Gastroesophageal sphincter (tissue), 4 donors: ENCODE measurements at regions not wholly inside any gene's neighbourhood (a gene's known extent, or its start where the extent isn't known, plus 50 kb on each side); places are given as distances from the start of the nearest gene placed in this dataset.
"Not testable (repeated sequence)": the region's sequence is repeated elsewhere in the genome, so short reads cannot be mapped to it uniquely, and the experiment has no call there.

Source experiments
- ATAC-seq: fragments of 150-250 bp; one replicate; pipeline ENCODE4 v1.9.1; 2016; ENCODE audit warnings: mild to moderate bottlenecking, moderate library complexity
- H3K27ac ChIP-seq, 4 donors: fragments of 200-600 bp; sonication (generic) in 3 of 4; 1 replicate in 3 of 4; 2 replicates in 1 of 4; pipeline ENCODE4 v1.5.1; 2016 to 2019
- H3K27me3 ChIP-seq: fragments of 200-600 bp; sonication (generic); one replicate; pipeline ENCODE4 v1.5.1; 2019
- H3K36me3 ChIP-seq, 2 donors: fragments of 200-600 bp; sonication (generic); one replicate each; pipeline ENCODE4 v1.5.1; 2019; ENCODE audit warnings: control low read depth in 1 of 2
- H3K4me1 ChIP-seq, 3 donors: fragments of 200-600 bp; sonication (generic); 1 replicate in 2 of 3; 2 replicates in 1 of 3; pipeline ENCODE4 v1.5.1; 2016 to 2019; ENCODE audit warnings: control low read depth in 2 of 3
- H3K4me3 ChIP-seq, 2 donors: fragments of 200-600 bp; sonication (generic); one replicate each; pipeline ENCODE4 v1.5.1; 2019; ENCODE audit warnings: mild to moderate bottlenecking in 1 of 2, moderate library complexity in 1 of 2
- H3K9me3 ChIP-seq, 3 donors: fragments of 200-600 bp; sonication (generic); one replicate each; pipeline ENCODE4 v1.5.1; 2017 to 2019; ENCODE audit warnings: control low read depth in 2 of 3
- CTCF ChIP-seq, 4 experiments: fragments of 200-600 bp in 2 of 4; fragments of 450-650 bp in 2 of 4; sonication (generic) in 1 of 4; IDR thresholded peaks; one replicate each; pipeline ENCODE4 v1.5.1; 2017 to 2019; ENCODE audit warnings: antibody characterized with exemption in 4 of 4, mild to moderate bottlenecking in 2 of 4, moderate library complexity in 2 of 4
- EP300 ChIP-seq: sonication (generic); formaldehyde crosslinking; IDR thresholded peaks from one replicate; pipeline ENCODE4 v1.6.1; 2017; ENCODE audit warnings: antibody characterized with exemption, mild to moderate bottlenecking
- POLR2A ChIP-seq, 2 donors: fragments of 450-650 bp; IDR thresholded peaks; one replicate each; pipeline ENCODE4 v1.6.1; 2017; ENCODE audit warnings: antibody characterized with exemption in 2 of 2, mild to moderate bottlenecking in 2 of 2, moderate library complexity in 1 of 2
- POLR2AphosphoS5 ChIP-seq: sonication (generic); formaldehyde crosslinking; IDR thresholded peaks from one replicate; pipeline ENCODE4 v1.6.1; 2017; ENCODE audit warnings: antibody characterized with exemption
- WGBS, 2 donors: methylation state at CpG; one replicate each; pipeline ENCODE4 v1.1.5; 2018; ENCODE audit warnings: low coverage in 1 of 2; 5-methylcytosine and 5-hydroxymethylcytosine counted together

GRCh38 chrX:77299549-77299948 is 147.6 kb upstream of the FGF16 start:
- Histone ChIP-seq H3K36me3 (no peaks in the 10 kb centered on the region), H3K27ac (no peak overlapping the region), H3K27me3 (no peaks in the 10 kb centered on the region), H3K4me3 (no peak overlapping the region), H3K4me1 (no peaks in the 10 kb centered on the region), H3K9me3 (peaks cover 0 to under 1% (median 0%) of the 10 kb centered on the region in 3 donors)
- no peak for ATAC-seq
- WGBS, 2 donors = 71 to 83% methylated on average over 2 to 4 of the region's 6 CpGs
- no peak for TF ChIP-seq CTCF (IDR thresholded peaks at IDR 0.05)
- no peak for TF ChIP-seq POLR2AphosphoS5
- TF ChIP-seq POLR2A (IDR thresholded peaks at IDR 0.05) = no peak
- TF ChIP-seq EP300 = no peak

- H3K9me3 ChIP-seq = no peaks in the 10 kb centered on the region
- no peaks in the 10 kb centered on the region for H3K27me3 ChIP-seq
- H3K27ac ChIP-seq = no peak overlapping the region
- WGBS, 2 donors = 0 to 67% methylated on average over 1 of the region's 1 CpG
- no peak overlapping the region for H3K4me3 ChIP-seq
- H3K36me3 ChIP-seq = no peaks in the 10 kb centered on the region
- H3K4me1 ChIP-seq = no peaks in the 10 kb centered on the region
- ATAC-seq = no peak
- no peak for TF ChIP-seq POLR2A (IDR thresholded peaks at IDR 0.05)
- TF ChIP-seq CTCF (IDR thresholded peaks at IDR 0.05) = no peak
- no peak for TF ChIP-seq POLR2AphosphoS5
- no peak for TF ChIP-seq EP300
These were observed 105.2 kb upstream of the FGF16 start for GRCh38 chrX:77342004-77342403.

- ATAC-seq = no peak
- no peaks in the 10 kb centered on the region for H3K9me3 ChIP-seq
- no peak overlapping the region for H3K27ac ChIP-seq
- H3K4me3 ChIP-seq = no peak overlapping the region
- H3K4me1 ChIP-seq = no peaks in the 10 kb centered on the region
- no peak for TF ChIP-seq POLR2AphosphoS5
- TF ChIP-seq EP300 = no peak
- no peak for TF ChIP-seq CTCF (IDR thresholded peaks at IDR 0.05)
- no peak for TF ChIP-seq POLR2A (IDR thresholded peaks at IDR 0.05)
- H3K36me3 ChIP-seq = no peaks in the 10 kb centered on the region
- no peaks in the 10 kb centered on the region for H3K27me3 ChIP-seq
- 60 to 86% methylated on average over 1 of the region's 1 CpG for WGBS, 2 donors
These were observed 100.3 kb upstream of the FGF16 start for GRCh38 chrX:77346859-77347258.

DNA sequence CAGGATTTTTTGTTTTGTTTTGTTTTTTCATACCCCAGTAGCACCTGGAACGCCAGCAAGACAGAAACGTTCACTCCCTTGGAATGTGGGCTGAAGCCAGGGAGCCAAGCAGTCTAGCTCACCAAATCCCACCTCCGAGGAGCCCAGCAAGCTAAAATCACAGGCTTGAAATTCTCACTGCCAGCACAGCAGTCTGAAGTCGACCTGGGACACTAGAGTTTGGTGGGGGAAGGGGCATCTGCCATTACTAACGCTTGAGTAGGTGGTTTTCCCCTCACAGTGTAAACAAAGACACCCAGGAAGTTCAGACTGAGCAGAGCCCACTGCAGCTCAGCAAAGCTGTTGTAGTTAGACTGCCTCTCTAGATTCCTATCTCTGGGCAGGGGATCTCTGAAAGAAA is 99.6 kb upstream of the FGF16 start:
- H3K4me1 ChIP-seq = no peaks in the 10 kb centered on the region
- no peak for ATAC-seq
- H3K27ac ChIP-seq = no peak overlapping the region
- no peaks in the 10 kb centered on the region for H3K27me3 ChIP-seq
- H3K9me3 ChIP-seq = no peaks in the 10 kb centered on the region
- no peaks in the 10 kb centered on the region for H3K36me3 ChIP-seq
- H3K4me3 ChIP-seq = no peak overlapping the region
- WGBS, 2 donors = 10% methylated on average over 2 of the region's 5 CpGs; no CpG with 5 or more reads in 1 of the 2 donors
- TF ChIP-seq POLR2A (IDR thresholded peaks at IDR 0.05) (no peak), EP300 (no peak), CTCF (IDR thresholded peaks at IDR 0.05) (no peak), POLR2AphosphoS5 (no peak)

DNA sequence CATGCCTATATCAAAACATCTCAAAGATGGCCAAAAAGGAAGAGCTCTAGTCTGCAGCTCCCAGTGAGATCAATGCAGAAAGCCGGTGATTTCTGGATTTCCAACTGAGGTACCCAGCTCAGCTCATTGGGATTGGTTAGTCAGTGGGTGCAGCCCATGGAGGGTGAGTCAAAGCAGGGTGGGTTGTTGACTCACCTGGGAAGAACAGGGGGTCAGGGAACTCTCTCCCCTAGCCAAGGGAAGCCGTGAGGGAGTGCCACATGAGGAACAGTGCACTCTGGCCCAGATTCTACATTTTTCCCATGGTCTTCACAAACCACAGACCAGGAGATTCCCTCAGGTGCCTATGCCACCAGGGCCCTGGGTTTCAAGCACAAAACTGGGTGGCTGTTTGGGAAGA is 57.3 kb upstream of the FGF16 start:
- 80% methylated on average over 2 of the region's 2 CpGs; no CpG with 5 or more reads in 1 of the 2 donors for WGBS, 2 donors
- no peak overlapping the region for H3K27ac ChIP-seq
- H3K9me3 ChIP-seq = no peaks in the 10 kb centered on the region
- no peaks in the 10 kb centered on the region for H3K36me3 ChIP-seq
- no peak for ATAC-seq
- H3K27me3 ChIP-seq = no peaks in the 10 kb centered on the region
- H3K4me1 ChIP-seq = no peaks in the 10 kb centered on the region
- no peak for TF ChIP-seq CTCF (IDR thresholded peaks at IDR 0.05)
- H3K4me3 ChIP-seq = no peak overlapping the region

DNA sequence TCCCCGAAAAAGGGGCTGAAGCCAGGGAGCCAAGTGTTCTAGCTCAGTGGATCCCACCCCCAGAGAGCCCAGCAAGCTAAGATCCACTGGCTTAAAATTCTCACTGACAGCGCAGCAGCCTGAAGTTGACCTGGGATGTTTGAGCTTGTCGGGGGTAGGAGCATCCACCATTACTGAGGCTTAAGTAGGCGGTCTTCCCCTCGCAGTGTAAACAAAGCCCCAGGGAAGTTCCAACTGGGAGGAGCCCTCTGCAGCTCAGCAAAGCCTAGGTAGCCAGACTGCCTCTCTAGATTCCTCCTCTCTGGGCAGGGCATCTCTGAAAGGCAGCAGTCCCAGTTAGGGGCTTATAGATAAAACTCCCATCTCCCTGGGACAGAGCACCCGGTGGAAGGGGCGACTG is 56.8 kb upstream of the FGF16 start:
- not testable (repeated sequence) for H3K36me3 ChIP-seq, H3K9me3 ChIP-seq, H3K27ac ChIP-seq, H3K27me3 ChIP-seq, ATAC-seq, H3K4me1 ChIP-seq, H3K4me3 ChIP-seq
- WGBS, 2 donors = no CpG with 5 or more reads among the region's 7 CpGs
